HG03439 (cell line): ENCODE measurements at regions not wholly inside any gene's neighbourhood (a gene's known extent, or its start where the extent isn't known, plus 50 kb on each side); places are given as distances from the start of the nearest gene placed in this dataset.

Experiments
- ATAC-seq: cut with Tn5 transposase; IDR thresholded peaks from one replicate; pipeline ENCODE4 v1.9.1; 2021; ENCODE audit warnings: mild to moderate bottlenecking, moderate library complexity; ENCODE audit not compliant: unreplicated experiment

DNA sequence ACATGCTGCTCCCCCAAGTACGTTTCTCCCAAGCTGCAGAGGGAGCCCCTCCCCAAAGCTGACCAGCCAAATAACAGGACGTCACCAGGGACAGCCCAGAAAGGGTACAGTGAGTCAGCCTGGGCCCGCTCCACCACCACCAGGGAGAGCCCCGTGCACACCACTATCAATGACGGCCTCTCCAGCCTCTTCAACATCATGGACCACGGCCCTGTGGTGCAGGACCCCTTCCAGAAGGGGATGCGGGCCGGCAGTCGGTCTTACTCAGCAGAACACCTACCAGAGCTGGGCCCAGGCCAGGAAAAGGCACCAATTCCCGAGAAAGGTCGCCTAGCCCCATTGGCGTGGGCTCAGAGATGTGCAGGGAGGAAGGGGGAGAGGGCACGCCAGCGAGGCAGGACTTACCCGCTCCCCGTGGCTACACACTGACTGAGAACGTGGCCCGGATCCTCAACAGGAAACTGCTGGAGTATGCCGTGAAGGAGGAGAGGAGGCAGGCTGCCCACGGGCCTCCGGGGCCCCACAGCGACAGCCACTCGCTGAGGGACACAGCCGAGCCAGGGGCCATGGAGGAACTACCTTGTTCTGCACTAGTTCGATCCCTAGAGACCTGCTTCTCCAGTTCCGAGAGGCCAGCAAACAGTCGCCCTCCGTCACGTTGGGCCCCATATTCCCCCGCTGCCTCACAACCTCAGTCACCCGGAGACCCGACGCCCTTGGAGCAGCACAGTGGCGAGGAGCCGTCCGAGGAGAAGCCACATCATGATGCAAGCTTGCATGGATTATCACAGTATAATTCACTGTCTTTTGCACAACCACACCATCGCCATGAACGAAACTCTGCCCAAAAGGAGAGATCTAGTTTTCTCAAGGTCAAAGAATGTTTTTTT lies 815.9 kb upstream of the KLHL1 start:
- no peak for ATAC-seq

DNA sequence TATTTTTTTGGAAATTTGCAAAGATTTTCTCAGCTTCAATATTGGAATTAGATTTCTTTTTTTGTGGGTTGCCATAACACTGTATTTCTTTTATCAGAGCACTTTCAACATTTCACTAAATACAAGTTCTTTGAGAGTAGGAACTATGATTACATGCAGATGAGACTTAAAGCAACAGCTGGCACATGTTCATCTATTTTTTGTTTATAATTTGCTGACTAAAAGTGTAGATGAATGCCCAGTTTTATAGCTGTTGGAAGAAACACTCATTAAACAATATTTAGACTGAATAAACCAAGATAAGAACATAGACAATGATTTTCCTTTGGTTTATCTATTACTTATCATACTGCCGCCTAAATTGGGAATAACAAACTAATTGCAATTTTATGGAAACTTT lies 803.0 kb upstream of the KLHL1 start:
- no peak for ATAC-seq

DNA sequence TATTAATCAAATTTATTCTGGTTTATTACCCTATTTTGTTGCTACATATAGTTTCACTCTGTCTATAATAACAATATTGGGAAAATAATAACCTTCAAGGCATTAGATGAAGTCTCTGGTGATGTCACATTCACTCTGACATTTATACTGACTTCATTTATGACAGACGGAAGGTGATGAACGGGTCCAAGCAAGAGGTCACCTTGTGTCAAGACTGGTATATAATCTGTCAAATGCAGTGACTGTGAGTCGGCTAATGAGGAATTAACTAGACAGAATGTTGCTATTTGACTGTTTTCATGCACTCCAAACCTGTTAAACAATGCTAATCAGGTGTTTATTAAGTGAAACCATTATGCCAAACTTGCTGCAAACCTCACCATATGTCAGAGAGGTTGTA lies 800.5 kb upstream of the KLHL1 start:
- no peak for ATAC-seq

DNA sequence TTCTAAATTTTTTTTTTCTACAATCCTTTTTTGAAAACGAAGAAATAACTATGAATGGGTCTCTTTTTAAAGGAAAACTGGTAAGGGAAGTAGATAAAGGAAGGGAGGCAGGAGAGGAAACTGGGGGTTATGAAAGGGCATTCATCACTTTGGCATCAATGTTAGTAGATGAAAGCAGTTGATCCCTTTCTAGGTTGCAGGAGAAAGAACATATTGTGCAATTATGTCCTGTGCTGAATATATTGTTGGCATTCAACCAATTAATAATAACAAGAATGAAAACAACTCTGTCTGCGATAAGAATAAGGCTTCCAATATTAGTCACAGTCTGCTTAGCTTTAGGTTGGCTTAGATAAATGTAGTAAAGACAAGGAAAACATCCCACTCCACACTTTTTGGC lies 796.8 kb upstream of the KLHL1 start:
- no peak for ATAC-seq

DNA sequence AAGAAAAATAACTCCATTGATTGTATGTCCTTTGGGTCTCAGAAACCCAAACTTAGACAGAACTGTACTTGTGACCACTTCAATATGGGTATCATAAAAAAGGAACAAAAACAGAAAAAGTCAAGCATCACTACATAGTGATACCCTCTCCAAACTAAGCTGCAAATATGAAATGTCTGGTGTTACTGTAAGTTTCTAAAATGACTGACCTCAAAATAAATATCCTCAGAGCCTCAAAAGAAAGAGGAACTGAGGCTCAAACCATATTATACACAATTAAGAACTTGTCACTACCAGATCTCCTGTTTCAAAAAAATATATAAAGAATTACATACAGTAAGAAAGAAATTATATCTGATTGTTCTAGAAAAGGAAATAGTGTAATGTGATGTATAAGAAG lies 787.9 kb upstream of the KLHL1 start:
- no peak for ATAC-seq

DNA sequence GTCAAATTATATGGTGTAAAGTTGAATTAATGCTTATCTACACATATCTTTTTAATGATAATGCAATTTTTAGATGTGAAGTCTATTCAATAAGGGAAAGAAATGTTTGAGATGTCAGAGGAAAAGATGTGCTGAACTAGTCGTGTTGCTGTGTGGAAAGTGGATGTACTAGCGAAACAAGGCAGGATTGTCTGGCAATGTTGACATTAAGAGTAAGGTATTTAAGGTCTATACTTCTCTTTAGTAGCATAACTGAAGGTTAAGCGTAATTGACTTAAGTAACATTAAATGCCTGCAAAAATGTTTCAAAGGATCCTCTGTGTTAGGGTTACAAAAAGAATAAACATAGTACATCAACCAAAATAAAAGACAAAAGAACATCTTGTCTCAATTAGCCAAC lies 787.3 kb upstream of the KLHL1 start:
- no peak for ATAC-seq

DNA sequence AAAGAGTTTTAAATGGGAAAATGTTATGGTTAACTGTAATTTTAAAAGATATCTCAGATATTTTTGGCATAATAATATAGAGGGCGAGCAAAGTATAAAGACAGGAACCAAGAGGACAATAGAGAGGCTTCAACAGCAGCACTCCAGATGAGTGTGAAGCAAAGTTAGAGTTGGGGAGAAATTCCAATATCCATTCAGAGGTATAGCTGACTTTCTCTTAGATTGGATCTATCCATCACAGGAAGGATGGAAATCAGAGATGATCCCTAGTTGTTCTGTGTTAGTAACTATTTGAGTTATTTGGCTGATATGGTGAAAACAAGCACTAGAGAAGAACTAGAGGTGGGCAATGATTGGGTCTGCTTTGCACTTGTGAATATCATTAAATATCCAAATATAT lies 786.0 kb upstream of the KLHL1 start:
- ATAC-seq, result no peak

DNA sequence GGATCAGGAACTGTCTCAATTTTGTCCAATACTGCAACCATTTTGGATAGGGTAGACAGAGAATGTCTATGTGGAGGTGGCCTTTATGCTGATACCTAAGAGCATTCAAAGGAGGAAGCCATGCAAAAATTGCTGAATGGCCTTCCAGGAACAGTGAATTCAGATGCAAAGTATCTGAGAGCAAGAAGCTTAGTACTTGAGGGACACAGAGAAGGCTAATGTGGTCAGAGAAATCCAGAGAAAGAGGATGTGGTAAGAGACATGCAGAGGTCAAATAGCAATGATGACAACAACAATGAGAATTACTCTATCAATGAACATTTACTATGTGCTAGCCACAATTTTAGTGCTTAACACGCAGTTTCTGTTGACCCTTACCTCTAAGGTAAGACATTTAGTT lies 785.6 kb upstream of the KLHL1 start:
- ATAC-seq, result peak; percentile 71

DNA sequence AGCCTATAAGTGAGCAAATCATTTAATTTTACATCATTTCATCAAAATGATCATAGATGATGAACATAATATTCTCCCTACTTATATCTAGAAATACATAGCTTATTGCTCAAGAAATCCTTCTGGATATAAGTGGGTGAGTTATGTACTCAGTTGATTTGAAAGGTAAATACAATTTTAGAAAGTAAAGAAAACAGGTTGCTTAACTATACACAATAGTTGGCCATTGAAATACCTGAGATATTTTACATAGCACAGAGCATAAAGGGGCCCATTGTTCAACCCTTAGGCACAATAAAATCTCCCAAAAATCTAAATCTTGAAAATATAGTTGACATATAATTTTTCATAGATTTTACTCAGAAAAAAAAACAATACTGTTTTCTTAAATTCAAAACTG lies 782.0 kb upstream of the KLHL1 start:
- ATAC-seq, result no peak

DNA sequence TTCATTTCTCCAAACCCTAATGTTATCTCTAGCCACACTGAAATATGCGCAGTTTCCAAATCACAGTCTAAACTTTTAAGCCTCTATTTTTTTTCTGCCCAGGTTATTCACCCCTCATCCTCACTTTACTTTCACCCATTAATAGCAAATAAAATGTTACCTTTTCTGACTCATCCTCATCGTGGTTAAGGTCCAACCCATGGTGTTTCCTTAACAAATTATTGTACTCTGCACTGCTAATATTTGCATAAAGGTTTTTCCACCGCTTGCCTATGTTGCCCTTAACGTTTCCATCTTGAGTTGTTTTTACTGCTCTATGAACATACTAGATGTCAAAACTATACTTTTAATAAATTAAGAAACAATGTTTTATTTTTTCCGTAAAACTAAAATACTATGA lies 780.9 kb upstream of the KLHL1 start:
- no peak for ATAC-seq

DNA sequence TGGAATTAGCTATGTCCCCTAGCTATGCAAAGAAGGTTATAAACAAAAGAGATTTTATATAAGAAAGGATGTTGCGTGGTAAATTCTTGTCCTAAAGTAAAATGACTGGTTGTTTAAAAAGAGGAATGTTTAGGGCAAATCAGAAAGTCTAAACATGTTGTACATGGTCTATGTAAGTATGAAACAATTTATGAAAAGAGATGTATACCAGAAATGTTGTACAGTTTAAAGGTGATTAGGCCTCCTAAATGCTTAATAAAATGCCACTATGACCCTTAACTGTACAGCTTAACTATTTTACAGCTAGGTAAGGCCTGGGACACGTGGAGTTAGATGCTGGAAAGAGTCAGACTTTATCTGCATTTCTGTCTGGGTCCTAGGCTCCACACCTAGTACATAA lies 775.9 kb upstream of the KLHL1 start:
- no peak for ATAC-seq

DNA sequence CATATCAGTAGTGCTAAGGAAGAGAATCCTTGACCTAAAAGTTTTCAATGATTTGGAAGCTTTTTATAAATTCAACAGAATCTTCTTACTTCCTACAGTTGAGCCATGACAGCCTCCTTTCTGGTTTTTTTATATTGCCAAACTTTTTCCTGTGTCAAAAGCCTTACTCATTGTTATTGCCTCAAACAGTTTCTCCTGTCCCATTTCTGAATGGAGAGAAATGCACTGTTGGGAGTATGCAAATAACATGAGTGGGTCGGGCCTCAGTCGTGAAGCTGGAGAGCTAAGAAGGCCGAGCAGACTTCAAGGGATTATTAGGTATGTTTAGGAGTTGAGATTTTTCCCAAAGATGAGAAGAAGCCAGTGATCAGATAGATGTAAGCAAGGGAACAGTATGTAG lies 766.4 kb upstream of the KLHL1 start:
- ATAC-seq, result no peak

DNA sequence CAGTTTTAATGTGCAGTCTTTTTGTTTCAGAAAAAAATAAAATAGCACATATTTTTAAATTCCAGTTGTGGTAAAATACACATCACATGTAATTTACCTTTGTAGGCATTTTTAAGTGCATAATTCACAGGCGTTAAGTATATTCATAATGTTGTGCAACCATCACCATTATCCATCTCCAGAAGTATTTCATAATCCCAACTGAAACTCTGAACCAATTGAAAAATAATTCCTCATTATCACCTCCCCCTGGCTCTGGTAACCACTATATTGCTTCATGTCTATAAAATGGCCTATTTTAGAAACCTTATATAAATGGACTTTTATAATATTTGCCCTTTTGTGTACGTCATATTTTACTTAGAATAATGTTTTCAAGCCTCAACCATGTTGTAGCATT lies 756.5 kb upstream of the KLHL1 start:
- no peak for ATAC-seq

DNA sequence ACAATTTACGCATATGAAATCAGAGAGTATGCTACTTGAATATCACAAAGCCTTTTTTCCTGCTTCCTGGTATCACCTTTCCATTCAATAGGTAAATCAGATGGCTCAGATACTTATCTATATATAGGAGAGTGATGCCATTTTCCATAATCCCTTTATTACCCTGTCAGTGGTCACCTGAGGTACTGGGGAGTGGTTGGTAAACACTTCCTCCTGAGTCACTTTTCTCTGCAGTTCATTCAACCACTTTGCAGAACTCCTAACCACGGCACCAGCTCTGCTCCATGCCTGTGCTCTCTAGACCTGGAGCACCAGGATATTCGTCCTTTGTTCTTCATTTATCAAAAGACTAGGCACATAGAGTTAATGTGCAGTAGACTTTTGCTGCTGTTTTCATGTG lies 748.5 kb upstream of the KLHL1 start:
- ATAC-seq, result no peak

DNA sequence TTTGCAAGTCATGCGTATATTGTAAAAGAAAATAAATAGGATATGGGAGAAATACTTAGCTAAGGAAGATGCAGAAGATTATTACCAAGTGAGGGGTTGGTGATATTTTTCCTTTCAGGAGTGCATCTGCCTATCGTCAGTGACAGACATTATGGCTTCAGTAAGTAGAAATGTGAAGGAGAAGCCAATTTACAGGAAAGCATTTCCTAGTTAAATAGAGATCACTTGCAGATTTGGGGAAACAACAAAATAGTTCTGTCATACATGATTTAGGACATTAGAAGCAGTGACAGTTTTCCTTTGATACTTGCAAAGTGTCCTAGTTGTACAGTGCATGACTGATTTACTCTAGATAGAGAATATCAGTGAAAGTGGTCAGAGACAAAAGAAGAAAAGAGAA lies 747.8 kb upstream of the KLHL1 start:
- ATAC-seq, result no peak

DNA sequence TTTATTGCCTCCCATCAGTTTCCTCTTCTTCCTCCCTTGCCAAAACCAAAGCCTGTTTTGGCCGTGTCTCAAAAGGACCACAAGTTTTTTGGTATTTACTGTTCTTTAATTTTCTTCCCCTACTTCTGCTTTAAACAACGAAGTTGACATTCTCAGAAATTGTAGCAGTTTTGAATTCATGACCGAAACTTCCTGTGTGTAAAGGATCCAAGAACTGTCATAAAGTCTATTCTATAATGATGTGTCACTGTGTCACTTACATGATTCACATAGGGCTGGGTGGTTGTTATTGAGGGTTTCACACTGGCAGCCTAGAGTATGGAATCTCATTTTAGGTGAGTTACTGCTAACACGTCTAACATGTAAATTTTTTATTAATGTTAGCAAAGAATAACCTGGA lies 741.0 kb upstream of the KLHL1 start:
- ATAC-seq, result no peak

DNA sequence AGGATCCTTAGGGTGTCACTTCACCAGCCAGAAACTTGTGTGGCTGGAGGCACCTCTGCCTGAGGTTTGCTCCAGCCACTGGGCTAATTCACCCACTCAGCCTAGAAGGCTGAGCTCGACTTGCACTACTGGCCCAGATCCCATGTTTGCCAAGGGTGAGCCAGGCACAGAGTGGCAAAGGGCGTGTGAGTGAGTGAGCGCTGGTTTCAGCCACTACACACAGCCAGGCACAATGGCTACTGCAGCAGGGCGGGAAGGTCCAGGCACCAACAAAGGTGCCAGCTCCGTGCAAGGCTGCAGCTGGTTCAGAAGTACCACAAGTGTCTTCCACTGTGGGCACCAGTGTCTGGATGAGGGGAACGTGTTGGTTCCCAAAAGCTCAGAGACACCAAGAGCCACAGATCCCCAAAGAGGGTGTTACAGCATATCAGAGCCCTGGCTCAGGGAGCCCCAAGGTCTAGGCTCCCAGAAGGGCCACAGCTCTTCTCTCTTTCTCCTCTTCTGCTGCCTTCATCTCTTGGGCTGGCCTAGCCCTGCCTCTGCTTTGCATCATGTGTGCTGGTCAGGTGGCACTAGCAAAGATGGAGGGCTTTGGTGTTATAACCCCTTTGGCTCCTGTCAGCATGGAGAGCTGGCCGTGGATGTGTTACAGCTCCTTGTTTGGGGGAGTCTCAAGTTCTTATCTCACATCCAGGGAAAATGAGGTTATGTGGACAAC lies 736.3 kb upstream of the KLHL1 start:
- no peak for ATAC-seq

DNA sequence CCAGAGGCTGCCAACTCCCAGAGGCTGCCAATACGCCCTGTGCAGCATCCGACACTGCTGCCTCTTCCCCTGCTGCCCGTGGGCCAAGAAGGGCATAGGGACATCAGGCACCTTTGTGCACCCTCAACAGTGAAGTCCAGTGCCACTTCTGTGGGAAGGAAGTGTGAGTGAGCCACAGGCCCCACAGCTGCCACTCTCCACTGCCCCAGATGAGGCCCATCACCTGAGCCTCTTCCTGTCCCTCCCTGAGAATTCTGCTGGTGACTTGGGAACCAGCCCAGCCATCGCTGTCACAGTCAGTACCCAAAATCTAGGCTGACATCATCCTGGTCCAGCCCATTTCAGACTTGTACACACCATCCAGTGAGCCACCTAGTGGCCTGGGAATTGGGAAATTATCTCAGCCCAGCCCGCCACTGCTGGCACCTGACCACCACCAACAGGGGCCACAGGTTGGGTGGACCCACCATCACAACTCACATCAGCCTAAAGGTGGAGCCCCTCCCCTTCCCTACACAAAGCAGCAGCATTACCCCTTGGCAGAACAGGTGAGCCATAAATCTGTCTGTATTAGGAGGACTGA lies 733.9 kb upstream of the KLHL1 start:
- no peak for ATAC-seq

DNA sequence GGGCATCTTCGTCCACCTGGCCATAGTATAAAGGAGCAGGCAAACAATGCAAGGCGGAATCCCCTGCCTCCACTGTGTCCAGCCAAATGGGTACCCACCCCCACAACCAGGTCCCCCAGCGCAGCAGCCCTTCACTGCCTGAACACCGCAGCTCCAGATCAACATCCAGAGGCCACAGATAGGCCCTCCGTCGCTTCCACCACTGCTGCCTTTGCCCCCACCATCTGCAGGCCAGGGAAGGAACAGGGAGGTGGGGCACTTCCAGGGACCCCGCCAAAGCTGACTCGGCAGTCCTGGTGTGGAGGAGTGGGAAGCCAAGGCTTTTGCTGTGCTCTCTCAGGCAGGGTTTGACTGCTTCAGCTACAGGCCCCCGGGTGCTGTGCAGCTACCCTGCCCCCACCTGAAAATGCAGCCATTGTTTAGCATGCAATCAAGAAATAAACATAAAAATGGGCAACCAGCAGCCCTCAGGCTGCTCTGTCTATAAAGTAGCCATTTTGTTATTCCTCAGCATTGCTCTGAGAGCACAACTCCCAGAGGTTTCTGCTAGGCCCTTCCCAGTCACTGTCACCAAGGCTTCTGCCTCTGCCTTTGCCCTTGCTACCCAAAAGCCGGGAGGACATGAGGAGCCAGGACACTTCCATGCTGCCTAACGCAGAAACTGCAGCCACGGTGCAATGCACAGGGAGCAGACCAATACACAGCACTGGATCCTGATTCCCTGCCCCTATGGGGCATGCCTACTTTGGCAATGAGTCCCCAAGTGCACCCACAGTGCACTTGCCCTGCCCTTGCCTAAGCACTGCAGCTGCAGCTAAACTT lies 733.2 kb upstream of the KLHL1 start:
- ATAC-seq, result no peak

DNA sequence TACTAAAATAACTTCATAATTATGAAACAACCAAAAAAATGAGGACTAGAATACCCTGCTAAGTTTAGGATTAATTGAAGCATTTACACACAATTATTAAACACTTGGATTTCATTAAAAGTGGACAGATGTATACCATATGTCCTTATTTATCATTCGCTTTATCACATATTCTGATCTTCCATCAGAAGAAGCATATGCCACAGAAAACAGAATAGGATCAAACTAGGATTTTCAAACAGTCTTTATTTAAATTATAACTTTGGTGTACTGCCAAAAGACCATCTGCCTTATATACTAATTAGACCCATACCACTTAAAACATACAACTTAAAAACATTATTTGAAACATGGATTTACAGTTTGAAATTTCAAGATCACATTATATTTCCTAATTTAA lies 727.1 kb upstream of the KLHL1 start:
- ATAC-seq, result no peak

DNA sequence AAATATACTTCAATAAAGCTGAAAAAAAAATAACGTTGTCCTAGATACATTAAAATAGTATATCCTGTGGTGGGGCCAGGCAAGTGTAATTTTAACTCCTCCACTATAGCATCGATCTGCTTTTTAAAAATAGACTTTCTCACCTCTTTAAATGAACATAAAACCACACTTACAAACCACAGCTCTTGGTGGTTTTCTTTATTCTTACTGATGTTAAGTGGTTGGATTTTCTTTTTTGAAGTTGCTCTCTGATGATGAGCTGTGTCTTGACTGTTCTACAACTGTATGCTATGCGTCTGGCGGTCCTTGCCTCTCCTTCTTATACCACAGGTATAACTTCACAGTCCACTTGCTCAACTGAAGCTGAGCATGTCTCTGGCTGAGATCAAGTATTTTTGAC lies 721.5 kb upstream of the KLHL1 start:
- peak; percentile 58 for ATAC-seq
